ENCODE measurements at regions not wholly inside any gene's neighbourhood (a gene's known extent, or its start where the extent isn't known, plus 50 kb on each side); places are given as distances from the start of the nearest gene placed in this dataset.

- Histone ChIP-seq H3K4me1 (peaks cover 8% of the 10 kb centered on the region), H3K4me3 (no peak overlapping the region), H3K27ac (no peak overlapping the region), H3K4me2 (peak overlapping the region; percentile 8; the same call in 1 of the 3 replicates), H3K9me3 (no peaks in the 10 kb centered on the region)
- ChIA-PET CTCF (no interaction called here), POLR2A (interaction anchor here (0.6 kb wide), 2 partner anchors 90 to 376 kb away, joined by 3 to 6 read pairs; partner anchors contain the start of gene CACUL1)
- 51% methylated on average over 6 of the region's 6 CpGs for WGBS (ENCODE audit: missing lambda C conversion rate)
- ATAC-seq (no peak), FAIRE-seq (no peak), DNase-seq (ENCODE audit: low read depth in 1 of 2, low spot score in 1 of 2) (no peak)
- TF ChIP-seq TFCP2L1 (CRISPR knock-in tag; IDR thresholded peaks at IDR 0.05) (no peak), EHF (CRISPR knock-in tag; IDR thresholded peaks at IDR 0.05) (no peak), JUNB (IDR thresholded peaks at IDR 0.05) (no peak), RAD21 (conservative IDR thresholded peaks at IDR 0.05 in 1 of 2, IDR thresholded peaks at IDR 0.05 in 1 of 2) (no peak), ELK1 (IDR thresholded peaks at IDR 0.05; ENCODE audit: low read depth, low read length) (no peak), EHMT2 (IDR thresholded peaks at IDR 0.05; ENCODE audit: low read depth) (no peak), CHD2 (IDR thresholded peaks at IDR 0.05; ENCODE audit: low read length, partially characterized antibody) (no peak), HOXB13 (CRISPR knock-in tag; IDR thresholded peaks at IDR 0.05; ENCODE audit: low read depth) (no peak), MYC (IDR thresholded peaks at IDR 0.05; ENCODE audit: borderline replicate concordance, low read length) (no peak), RCOR1 (IDR thresholded peaks at IDR 0.05; ENCODE audit: low read depth, low read length) (no peak)
- TF ChIP-seq, protein P1, sequence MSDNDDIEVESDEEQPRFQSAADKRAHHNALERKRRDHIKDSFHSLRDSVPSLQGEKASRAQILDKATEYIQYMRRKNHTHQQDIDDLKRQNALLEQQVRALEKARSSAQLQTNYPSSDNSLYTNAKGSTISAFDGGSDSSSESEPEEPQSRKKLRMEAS (IDR thresholded peaks at IDR 0.05), result no peak
These were observed 90.2 kb upstream of the CACUL1 start for GRCh38 chr10:118844731-118845521.

DNA sequence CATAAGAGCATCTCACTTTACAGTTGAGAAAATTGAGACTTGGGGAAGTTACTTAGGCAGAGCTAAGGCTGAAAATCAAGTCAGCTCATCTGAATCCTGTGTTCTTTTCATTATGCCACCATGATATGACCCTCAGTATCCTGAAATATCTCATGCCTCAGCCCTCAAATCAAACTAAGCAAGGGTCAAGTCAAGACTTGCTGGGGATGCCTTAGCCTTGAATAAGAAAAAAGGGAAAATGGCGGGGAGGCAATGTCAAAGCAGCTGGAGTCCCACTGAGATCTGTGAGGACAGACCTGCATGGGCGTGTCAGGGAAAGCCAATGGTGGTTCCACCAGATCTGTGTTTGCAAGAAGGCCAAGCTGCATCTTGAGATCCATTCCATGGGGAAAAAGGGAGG is 91.0 kb upstream of the CACUL1 start:
- WGBS (ENCODE audit: missing lambda C conversion rate), result 62% methylated on average over 2 of the region's 2 CpGs
- ChIA-PET POLR2A (no interaction called here), CTCF (interaction anchor here (0.8 kb wide), 1 partner anchor 126 kb away, joined by 3 read pairs; no protein-coding TSS in a partner anchor)
- DNase-seq (ENCODE audit: low read depth in 1 of 2, low spot score in 1 of 2), result no peak
- no peak for ATAC-seq
- Histone ChIP-seq H3K4me3 (no peak overlapping the region), H3K27ac (no peak overlapping the region), H3K4me2 (no peak overlapping the region), H3K4me1 (peaks cover 8% of the 10 kb centered on the region), H3K9me3 (no peaks in the 10 kb centered on the region)
- FAIRE-seq, result no peak
- no peak for TF ChIP-seq USF2 (IDR thresholded peaks at IDR 0.05)
- TF ChIP-seq HES2 (IDR thresholded peaks at IDR 0.05), result no peak
- TF ChIP-seq MAFK (IDR thresholded peaks at IDR 0.05; ENCODE audit: partially characterized antibody), result no peak
- TF ChIP-seq CBX8 (IDR thresholded peaks at IDR 0.05), result no peak
- no peak for TF ChIP-seq ZNF302 (CRISPR knock-in tag; IDR thresholded peaks at IDR 0.05)
- no peak for TF ChIP-seq CEBPB (IDR thresholded peaks at IDR 0.05)
- TF ChIP-seq ELK1 (IDR thresholded peaks at IDR 0.05; ENCODE audit: low read depth, low read length), result no peak
- TF ChIP-seq RCOR1 (IDR thresholded peaks at IDR 0.05; ENCODE audit: low read depth, low read length), result no peak
- TF ChIP-seq NFE2L2 (conservative IDR thresholded peaks at IDR 0.05; ENCODE audit: low read length), result no peak
- TF ChIP-seq REST (IDR thresholded peaks at IDR 0.05), result no peak
